ENCODE measurements at regions not wholly inside any gene's neighbourhood (a gene's known extent, or its start where the extent isn't known, plus 50 kb on each side); places are given as distances from the start of the nearest gene placed in this dataset.
A peak's percentile ranks its signal among the peaks of the same experiment; 100 is the strongest.

DNA sequence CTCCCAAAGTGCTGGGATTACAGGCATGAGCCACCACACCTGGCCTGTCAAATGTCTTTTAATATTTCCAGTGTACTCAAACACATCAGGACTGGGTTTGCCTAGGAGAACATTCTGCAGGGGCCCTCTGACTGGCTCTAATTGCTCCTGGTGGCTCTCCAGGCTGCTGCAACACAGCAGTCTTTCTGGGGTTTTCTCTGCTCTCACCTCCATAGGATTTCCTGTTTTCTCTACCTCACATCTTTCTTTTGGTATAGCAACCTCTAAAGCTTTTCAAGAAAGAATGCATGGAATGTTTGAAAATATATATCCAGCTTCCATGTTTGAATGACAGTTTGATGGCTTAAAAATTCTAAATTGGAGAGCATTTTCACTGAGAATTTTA lies 83.3 kb upstream of the IGSF10 start:
- no peaks in the 10 kb centered on the region for H3K27me3 ChIP-seq (replicated peaks in 1 of 4; ENCODE audit: control insufficient read depth in 3 of 4, extremely low read depth in 1 of 4, insufficient read depth in 3 of 4, low read length in 3 of 4)
- no peak overlapping the region for H2BK20ac ChIP-seq (ENCODE audit: low read length)
- FAIRE-seq (no peak), DNase-seq (ENCODE audit: low read depth in 1 of 2, low spot score in 2 of 2) (no peak)
- H4K91ac ChIP-seq (replicated peaks; ENCODE audit: insufficient read length, low read length): no peak overlapping the region
- no peaks in the 10 kb centered on the region for H3K79me2 ChIP-seq (ENCODE audit: control insufficient read depth in 1 of 2, insufficient read depth in 2 of 2, low read length in 2 of 2)
- ChIA-PET POLR2A (ENCODE audit: partially characterized antibody) (no interaction called here), CTCF (ENCODE audit: partially characterized antibody) (interaction anchor here (0.9 to 2.0 kb wide), 3 partner anchors 110 to 292 kb away, joined by 3 to 5 read pairs (median 3); no protein-coding TSS in a partner anchor)
- no peak overlapping the region for H3K23ac ChIP-seq (ENCODE audit: insufficient read length)
- H3K4ac ChIP-seq (replicated peaks; ENCODE audit: insufficient read length, low read depth, low read length): no peak overlapping the region
- H4K20me1 ChIP-seq (replicated peaks in 1 of 2; ENCODE audit: control insufficient read depth in 1 of 2, insufficient read depth in 2 of 2, low read length in 2 of 2): no peaks in the 10 kb centered on the region
- no peak overlapping the region for H3K27ac ChIP-seq (ENCODE audit: low read depth, low read length)
- H2AK5ac ChIP-seq (ENCODE audit: low read depth, low read length): no peak overlapping the region
- no peak overlapping the region for H4K8ac ChIP-seq (ENCODE audit: extremely low read depth, insufficient read depth, low read length)
- H3K36me3 ChIP-seq (ENCODE audit: control insufficient read depth in 2 of 4, insufficient read depth in 4 of 4, low read length in 3 of 4): no peaks in the 10 kb centered on the region
- no peaks in the 10 kb centered on the region for H3K9me3 ChIP-seq (ENCODE audit: insufficient read depth in 2 of 2, low read depth in 1 of 2, low read length in 1 of 2)
- no peak overlapping the region for H2BK12ac ChIP-seq (ENCODE audit: low read depth, low read length)
- H4K5ac ChIP-seq (ENCODE audit: insufficient read length, low read depth, low read length): no peak overlapping the region
- no peaks in the 10 kb centered on the region for H3K23me2 ChIP-seq (ENCODE audit: low read depth, low read length)
- H2BK120ac ChIP-seq (replicated peaks; ENCODE audit: low read depth, low read length): no peak overlapping the region
- no peaks in the 10 kb centered on the region for H3K79me1 ChIP-seq (ENCODE audit: low read depth, low read length)
- no peak overlapping the region for H2BK5ac ChIP-seq (ENCODE audit: low read depth, low read length)
- H3K4me2 ChIP-seq (ENCODE audit: insufficient read depth in 1 of 2, low read depth in 2 of 2, low read length in 2 of 2): no peak overlapping the region
- no peak overlapping the region for H2AFZ ChIP-seq (ENCODE audit: low read length)
- no peak overlapping the region for H3K56ac ChIP-seq (replicated peaks; ENCODE audit: insufficient read length, low read depth, low read length)
- H3K18ac ChIP-seq (ENCODE audit: extremely low read depth, low read length): no peak overlapping the region
- no peak overlapping the region for H3K4me3 ChIP-seq (ENCODE audit: extremely low read depth in 1 of 4, insufficient read depth in 2 of 4, low read depth in 3 of 4, low read length in 4 of 4)
- TF ChIP-seq TEAD4 (IDR thresholded peaks at IDR 0.05; ENCODE audit: low read depth, low read length) (0 out of 2 replicates have a peak, but pooled peaks have one; percentile 29), BACH1 (IDR thresholded peaks at IDR 0.05; ENCODE audit: low read length) (no peak)
- no peak overlapping the region for H3K9ac ChIP-seq (replicated peaks in 1 of 4; ENCODE audit: extremely low read depth in 1 of 4, low read depth in 3 of 4, low read length in 3 of 4)
- no peak overlapping the region for H2BK15ac ChIP-seq (ENCODE audit: low read length)
- H3K14ac ChIP-seq (ENCODE audit: insufficient read length): no peak overlapping the region
- H3K4me1 ChIP-seq (replicated peaks in 1 of 4; ENCODE audit: control insufficient read depth in 3 of 4, insufficient read depth in 4 of 4, low read length in 3 of 4): peaks cover 0 to 10% (median 3%) of the 10 kb centered on the region in 4 experiments; a peak in 3 of 7 replicates
